IMR-90 (cell line): ENCODE measurements at regions not wholly inside any gene's neighbourhood (a gene's known extent, or its start where the extent isn't known, plus 50 kb on each side); places are given as distances from the start of the nearest gene placed in this dataset.

ENCODE experiments used
- ATAC-seq: fragments of 200-7000 bp; cut with Tn5 transposase; 2 replicates; pipeline ENCODE4 v1.9.1; 2020; ENCODE audit warnings: low read depth, mild to moderate bottlenecking, moderate library complexity
- BruUV-seq: library from RNA; stranded (reverse); fragments of 400-500 nt; replicated peaks from 2 replicates; lab custom pipeline; 2021; lab: Mats Ljungman, UMichigan
- CTCF ChIA-PET: fragments of 300-600 bp; formaldehyde crosslinking; extraction: SDS; loops from one replicate; lab custom pipeline; 2021; ENCODE audit warnings: antibody characterized with exemption; lab: Yijun Ruan, JAX
- POLR2A ChIA-PET: fragments of 300-600 bp; sonication (Branson Sonifier 250); formaldehyde crosslinking; loops from one replicate; lab custom pipeline; 2022; ENCODE audit warnings: antibody characterized with exemption; ENCODE audit not compliant: unreplicated experiment; lab: Charles Lee
- DNase-seq: peaks from one replicate; pipeline ENCODE4 v3.0.0; 2013
- H2AFZ ChIP-seq: replicated peaks from 2 replicates; pipeline ENCODE3; 2013; ENCODE audit warnings: low read length, mild to moderate bottlenecking; ENCODE audit not compliant: poor library complexity
- H2AK5ac ChIP-seq: 2 replicates; pipeline ENCODE4 v1.6.1; 2013; ENCODE audit warnings: low read depth, low read length, inconsistent platforms
- H2AK9ac ChIP-seq: replicated peaks from 2 replicates; pipeline ENCODE3; 2013; ENCODE audit warnings: mild to moderate bottlenecking, low read depth, low read length, moderate library complexity; ENCODE audit not compliant: poor library complexity
- H2BK120ac ChIP-seq: 2 replicates; pipeline ENCODE4 v1.6.1; 2013; ENCODE audit warnings: low read depth, low read length, inconsistent platforms
- H2BK15ac ChIP-seq: 3 replicates; pipeline ENCODE4 v1.6.1; 2013; ENCODE audit warnings: low read depth, low read length, inconsistent platforms
- H2BK20ac ChIP-seq: 2 replicates; pipeline ENCODE4 v1.6.1; 2013; ENCODE audit warnings: low read depth, mild to moderate bottlenecking, inconsistent platforms, low read length, moderate library complexity
- H2BK5ac ChIP-seq: 2 replicates; pipeline ENCODE4 v1.6.1; 2013; ENCODE audit warnings: mild to moderate bottlenecking, low read depth, low read length, inconsistent platforms; ENCODE audit not compliant: poor library complexity, severe bottlenecking
- H3K14ac ChIP-seq: replicated peaks from 2 replicates; pipeline ENCODE4 v1.6.1; 2013; ENCODE audit warnings: low read depth, low read length, inconsistent platforms
- H3K18ac ChIP-seq: 2 replicates; pipeline ENCODE4 v1.6.1; 2013; ENCODE audit warnings: low read depth, low read length, control low read depth
- H3K23ac ChIP-seq: 2 replicates; pipeline ENCODE4 v1.6.1; 2013; ENCODE audit warnings: low read depth, low read length, inconsistent platforms
- H3K27ac ChIP-seq: 2 replicates; pipeline ENCODE4 v1.5.1; 2013; ENCODE audit warnings: mild to moderate bottlenecking, control low read depth, low read length; ENCODE audit not compliant: insufficient read depth
- H3K27me3 ChIP-seq: 2 replicates; pipeline ENCODE4 v1.6.1; 2013; ENCODE audit warnings: low read length; ENCODE audit not compliant: control insufficient read depth, insufficient read depth
- H3K36me3 ChIP-seq: 2 replicates; pipeline ENCODE4 v1.6.1; 2013; ENCODE audit warnings: low read length, mixed read lengths; ENCODE audit not compliant: control insufficient read depth, insufficient read depth
- H3K4ac ChIP-seq: 2 replicates; pipeline ENCODE4 v1.6.1; 2013; ENCODE audit warnings: low read depth, low read length, inconsistent platforms
- H3K4me1 ChIP-seq: 2 replicates; pipeline ENCODE4 v1.6.1; 2013; ENCODE audit warnings: low read length, mixed read lengths; ENCODE audit not compliant: control insufficient read depth, insufficient read depth
- H3K4me2 ChIP-seq: 2 replicates; pipeline ENCODE4 v1.6.1; 2013; ENCODE audit warnings: low read depth, mild to moderate bottlenecking, control low read depth, low read length, moderate library complexity
- H3K4me3 ChIP-seq: 2 replicates; pipeline ENCODE4 v1.5.1; 2013; ENCODE audit warnings: low read depth, mild to moderate bottlenecking, control low read depth, low read length, moderate library complexity; ENCODE audit not compliant: insufficient read depth
- H3K56ac ChIP-seq: 2 replicates; pipeline ENCODE4 v1.6.1; 2013; ENCODE audit warnings: low read length, inconsistent platforms; ENCODE audit not compliant: insufficient read depth; ENCODE audit errors: extremely low read depth
- H3K79me1 ChIP-seq, 2 experiments: 2 replicates each; pipeline ENCODE4 v1.6.1; 2013; ENCODE audit warnings: low read length in 2 of 2, inconsistent platforms in 1 of 2, low read depth in 1 of 2
- H3K9ac ChIP-seq: 2 replicates; pipeline ENCODE4 v1.6.1; 2013; ENCODE audit warnings: low read depth, low read length, control low read depth
- H3K9me1 ChIP-seq: 2 replicates; pipeline ENCODE4 v1.6.1; 2013; ENCODE audit warnings: low read length, inconsistent platforms; ENCODE audit not compliant: insufficient read depth
- H3K9me3 ChIP-seq: 2 replicates; pipeline ENCODE4 v1.6.1; 2013; ENCODE audit warnings: low read length; ENCODE audit not compliant: control insufficient read depth, insufficient read depth
- H4K20me1 ChIP-seq: 2 replicates; pipeline ENCODE4 v1.6.1; 2013; ENCODE audit warnings: low read length, inconsistent platforms; ENCODE audit not compliant: insufficient read depth
- H4K5ac ChIP-seq: 2 replicates; pipeline ENCODE4 v1.6.1; 2013; ENCODE audit warnings: mild to moderate bottlenecking, low read depth, low read length, control low read depth
- H4K8ac ChIP-seq, 2 experiments: 2 replicates each; pipeline ENCODE4 v1.6.1; 2013; ENCODE audit warnings: low read depth in 2 of 2, low read length in 2 of 2, control low read depth in 1 of 2, inconsistent platforms in 1 of 2
- H4K91ac ChIP-seq: 2 replicates; pipeline ENCODE4 v1.6.1; 2013; ENCODE audit warnings: low read depth, low read length, inconsistent platforms; ENCODE audit not compliant: insufficient read depth
- BHLHE40 ChIP-seq: fragments of 150-350 bp; IDR thresholded peaks from 2 replicates; pipeline ENCODE4 v1.6.1; 2016; ENCODE audit warnings: mild to moderate bottlenecking, low read depth, low read length
- CEBPB ChIP-seq: IDR thresholded peaks from 2 replicates; pipeline ENCODE4 v1.6.1; 2012; ENCODE audit warnings: low read depth, low read length, improper control_type of control experiment
- CHD1 ChIP-seq: IDR thresholded peaks from 2 replicates; pipeline ENCODE4 v1.6.1; 2012; ENCODE audit warnings: low read depth, low read length, improper control_type of control experiment
- CTCF ChIP-seq: conservative IDR thresholded peaks from 2 replicates; pipeline ENCODE4 v1.5.1; 2012; ENCODE audit warnings: mild to moderate bottlenecking, low read depth, low read length, improper control_type of control experiment
- MAFK ChIP-seq: IDR thresholded peaks from 2 replicates; pipeline ENCODE4 v1.6.1; 2012; ENCODE audit warnings: low read depth, low read length, improper control_type of control experiment
- POLR2A ChIP-seq: IDR thresholded peaks from 2 replicates; pipeline ENCODE4 v1.6.1; 2012; ENCODE audit warnings: mild to moderate bottlenecking, low read depth, low read length
- RAD21 ChIP-seq: IDR thresholded peaks from 2 replicates; pipeline ENCODE4 v1.6.1; 2012; ENCODE audit warnings: low read length, improper control_type of control experiment
- RFX5 ChIP-seq: IDR thresholded peaks from 2 replicates; pipeline ENCODE4 v1.8.0; 2012; ENCODE audit warnings: low read depth, mild to moderate bottlenecking, low read length, moderate library complexity
- SMC3 ChIP-seq: fragments of 150-350 bp; IDR thresholded peaks from 2 replicates; pipeline ENCODE4 v1.6.1; 2016; ENCODE audit warnings: low read depth, mild to moderate bottlenecking, antibody characterized with exemption, low read length, moderate library complexity
- WGBS, 2 experiments: methylation state at CpG; one replicate each; pipeline versions ENCODE4 v1.1.5 to v1.1.7; 2013; ENCODE audit warnings: missing lambda C conversion rate in 2 of 2; ENCODE audit not compliant: insufficient read length in 1 of 2; ENCODE audit errors: extremely low coverage in 2 of 2; 5-methylcytosine and 5-hydroxymethylcytosine counted together
- dilution Hi-C: fragments of 300-500 bp; cut with HindIII; formaldehyde crosslinking; loops from one replicate; pipeline ENCODE4 v1.14.3; 2018; ENCODE audit warnings: low sequenced_read_pairs; ENCODE audit not compliant: unreplicated experiment
- in situ Hi-C: fragments of 300-500 bp; cut with MboI; formaldehyde crosslinking; loops from 3 replicates; pipeline ENCODE4 v1.14.3; 2019; ENCODE audit warnings: low sequenced_read_pairs, inconsistent platforms, mixed read lengths
- intact Hi-C: fragments of 100-400 bp; cut with micrococcal nuclease; formaldehyde crosslinking; loops from 2 replicates; pipeline ENCODE4 v1.10.0; 2022
- TF ChIP-seq, protein P1 (sequence below): fragments of 150-350 bp; IDR thresholded peaks from 2 replicates; pipeline ENCODE4 v1.6.1; 2016; ENCODE audit warnings: low read depth, mild to moderate bottlenecking, low read length, moderate library complexity, borderline replicate concordance

- H3K4me3 ChIP-seq, result no peak overlapping the region
- ATAC-seq (no peak), DNase-seq (no peak)
- H3K4ac ChIP-seq, result no peak overlapping the region
- H3K36me3 ChIP-seq, result no peaks in the 10 kb centered on the region
- H2AK9ac ChIP-seq, result no peak overlapping the region
- in situ Hi-C loops (no loop called here), dilution Hi-C loops (no loop called here), intact Hi-C loops (no loop called here)
- no peak overlapping the region for H2AFZ ChIP-seq
- POLR2A ChIA-PET, result no interaction called here
- H3K27me3 ChIP-seq, result no peaks in the 10 kb centered on the region
- no peak overlapping the region for H3K56ac ChIP-seq
- no peak for TF ChIP-seq CEBPB
- no peak for TF ChIP-seq RFX5
- TF ChIP-seq MAFK, result no peak
- no peak for TF ChIP-seq POLR2A
- no peak for TF ChIP-seq CTCF
- TF ChIP-seq BHLHE40, result no peak
- TF ChIP-seq, protein P1, sequence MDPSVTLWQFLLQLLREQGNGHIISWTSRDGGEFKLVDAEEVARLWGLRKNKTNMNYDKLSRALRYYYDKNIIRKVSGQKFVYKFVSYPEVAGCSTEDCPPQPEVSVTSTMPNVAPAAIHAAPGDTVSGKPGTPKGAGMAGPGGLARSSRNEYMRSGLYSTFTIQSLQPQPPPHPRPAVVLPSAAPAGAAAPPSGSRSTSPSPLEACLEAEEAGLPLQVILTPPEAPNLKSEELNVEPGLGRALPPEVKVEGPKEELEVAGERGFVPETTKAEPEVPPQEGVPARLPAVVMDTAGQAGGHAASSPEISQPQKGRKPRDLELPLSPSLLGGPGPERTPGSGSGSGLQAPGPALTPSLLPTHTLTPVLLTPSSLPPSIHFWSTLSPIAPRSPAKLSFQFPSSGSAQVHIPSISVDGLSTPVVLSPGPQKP, result no peak
- TF ChIP-seq SMC3, result no peak
- TF ChIP-seq RAD21, result no peak
- TF ChIP-seq CHD1, result no peak
- H2AK5ac ChIP-seq, result no peak overlapping the region
- no peak overlapping the region for H4K91ac ChIP-seq
- no peaks in the 10 kb centered on the region for H3K4me1 ChIP-seq
- no CpG with 5 or more reads among the region's 1 CpG for WGBS, 2 experiments
- no peak overlapping the region for H4K8ac ChIP-seq
- no peak overlapping the region for H3K9ac ChIP-seq
- H2BK5ac ChIP-seq, result no peak overlapping the region
- H3K9me1 ChIP-seq, result no peaks in the 10 kb centered on the region
- H3K9me3 ChIP-seq, result peaks cover 10% of the 10 kb centered on the region; the same call in 1 of the 2 replicates
- H2BK120ac ChIP-seq, result no peak overlapping the region
- H3K23ac ChIP-seq, result no peak overlapping the region
- no peak overlapping the region for H3K14ac ChIP-seq
- no TSS peak for BruUV-seq
- no peaks in the 10 kb centered on the region for H4K20me1 ChIP-seq
- CTCF ChIA-PET, result no interaction called here
- H3K79me1 ChIP-seq, result no peaks in the 10 kb centered on the region
- H3K27ac ChIP-seq, result no peak overlapping the region
- H4K5ac ChIP-seq, result no peak overlapping the region
- no peak overlapping the region for H2BK15ac ChIP-seq
- H3K18ac ChIP-seq, result no peak overlapping the region
- H3K4me2 ChIP-seq, result no peak overlapping the region
- no peak overlapping the region for H2BK20ac ChIP-seq
Observed at GRCh38 chr4:164616961-164617360, 137.0 kb upstream of the SMIM31 start.
